Mammary epithelial cell (primary cell): ENCODE measurements at regions not wholly inside any gene's neighbourhood (a gene's known extent, or its start where the extent isn't known, plus 50 kb on each side); places are given as distances from the start of the nearest gene placed in this dataset.

ENCODE experiments used
- CTCF ChIP-seq, 2 donors: IDR thresholded peaks in 1 of 2; conservative IDR thresholded peaks in 1 of 2; 2 replicates each; pipeline ENCODE4 v1.5.1; 2011 to 2012; ENCODE audit warnings: inconsistent platforms in 2 of 2, low read length in 2 of 2, mild to moderate bottlenecking in 2 of 2, control low read depth in 1 of 2, low read depth in 1 of 2; ENCODE audit not compliant: insufficient read depth in 1 of 2; ENCODE audit errors: extremely low read depth in 1 of 2
- EZH2 ChIP-seq: IDR thresholded peaks from 2 replicates; pipeline ENCODE4 v1.6.1; 2012; ENCODE audit warnings: low read length, inconsistent platforms, borderline replicate concordance

DNA sequence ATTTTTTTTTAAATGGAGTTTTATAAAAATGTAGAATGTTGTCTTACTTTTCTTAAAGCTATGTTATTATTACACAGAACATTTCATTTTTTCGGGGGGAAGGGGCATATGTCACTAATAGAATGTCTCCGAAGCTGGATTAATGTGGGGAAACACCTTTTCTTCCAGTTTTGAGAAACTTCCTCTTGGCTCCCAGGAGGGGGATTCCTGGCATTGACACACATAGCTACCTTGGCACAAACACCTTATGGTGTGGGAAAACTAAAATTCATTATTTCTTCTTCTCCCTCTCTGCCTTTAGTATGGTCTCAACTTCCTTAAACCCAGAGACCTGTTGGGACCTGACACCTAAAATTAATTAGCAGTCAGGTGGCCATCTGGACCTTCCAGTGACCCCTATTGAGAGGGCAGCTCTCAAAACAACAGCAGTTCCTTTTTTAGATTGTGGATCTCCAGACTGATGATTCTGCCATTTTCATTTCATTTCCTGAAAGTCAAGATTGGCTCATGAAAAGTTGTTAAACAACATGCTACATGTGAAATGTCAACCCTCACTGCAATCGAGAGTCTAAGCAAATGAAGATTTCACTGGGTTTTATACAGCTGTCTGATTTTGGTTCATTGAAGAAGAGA is 70.1 kb upstream of the EDEM3 start:
- TF ChIP-seq EZH2: no peak
- TF ChIP-seq CTCF (conservative IDR thresholded peaks at IDR 0.05 in 1 of 2, IDR thresholded peaks at IDR 0.05 in 1 of 2; ENCODE audit: extremely low read depth in 1 of 2, insufficient read depth in 1 of 2, low read depth in 1 of 2, low read length in 2 of 2): no peak
